ENCODE measurements at regions not wholly inside any gene's neighbourhood (a gene's known extent, or its start where the extent isn't known, plus 50 kb on each side); places are given as distances from the start of the nearest gene placed in this dataset.

GRCh38 chr14:82886670-82887069 lies 1353.0 kb upstream of the SEL1L start:
- DNase-seq (no peak), ATAC-seq (no peak)
- no peaks in the 10 kb centered on the region for H3K9me3 ChIP-seq
- intact Hi-C loops (cut with DNase I), result no loop called here
- no peak overlapping the region for H3K4me3 ChIP-seq
- no peaks in the 10 kb centered on the region for H3K36me3 ChIP-seq
- H3K4me1 ChIP-seq, result no peaks in the 10 kb centered on the region
- TF ChIP-seq CTCF (IDR thresholded peaks at IDR 0.05), result no peak
- no peaks in the 10 kb centered on the region for H3K27me3 ChIP-seq
- H3K27ac ChIP-seq, result no peak overlapping the region

- no peak overlapping the region for H3K4me3 ChIP-seq
- no peaks in the 10 kb centered on the region for H3K4me1 ChIP-seq
- H3K27me3 ChIP-seq, result no peaks in the 10 kb centered on the region
- DNase-seq, result no peak
- ATAC-seq, result no peak
- no peak for TF ChIP-seq CTCF (IDR thresholded peaks at IDR 0.05)
- H3K27ac ChIP-seq, result no peak overlapping the region
- no peaks in the 10 kb centered on the region for H3K36me3 ChIP-seq
- intact Hi-C loops (cut with DNase I), result no loop called here
- no peaks in the 10 kb centered on the region for H3K9me3 ChIP-seq
These were observed 1356.0 kb upstream of the SEL1L start for GRCh38 chr14:82889701-82890100.

GRCh38 chr14:82896476-82896875 lies 1362.8 kb upstream of the SEL1L start:
- Histone ChIP-seq H3K9me3 (no peaks in the 10 kb centered on the region), H3K27ac (no peak overlapping the region), H3K4me1 (no peaks in the 10 kb centered on the region), H3K36me3 (no peaks in the 10 kb centered on the region), H3K4me3 (no peak overlapping the region), H3K27me3 (no peaks in the 10 kb centered on the region)
- intact Hi-C loops (cut with DNase I), result no loop called here
- ATAC-seq (no peak), DNase-seq (no peak)
- TF ChIP-seq CTCF (IDR thresholded peaks at IDR 0.05), result no peak

- H3K27me3 ChIP-seq, result no peaks in the 10 kb centered on the region
- ATAC-seq (no peak), DNase-seq (no peak)
- H3K4me3 ChIP-seq, result no peak overlapping the region
- H3K36me3 ChIP-seq, result no peaks in the 10 kb centered on the region
- intact Hi-C loops (cut with DNase I), result no loop called here
- no peaks in the 10 kb centered on the region for H3K4me1 ChIP-seq
- no peaks in the 10 kb centered on the region for H3K9me3 ChIP-seq
- H3K27ac ChIP-seq, result no peak overlapping the region
- TF ChIP-seq CTCF (IDR thresholded peaks at IDR 0.05), result no peak
These were observed 1364.0 kb upstream of the SEL1L start for GRCh38 chr14:82897469-82898308.

- no peaks in the 10 kb centered on the region for H3K36me3 ChIP-seq
- ATAC-seq, result peak; percentile 54
- H3K4me3 ChIP-seq, result no peak overlapping the region
- no peak overlapping the region for H3K27ac ChIP-seq
- H3K4me1 ChIP-seq, result no peaks in the 10 kb centered on the region
- H3K9me3 ChIP-seq, result no peaks in the 10 kb centered on the region
- intact Hi-C loops (cut with DNase I), result no loop called here
- TF ChIP-seq CTCF (IDR thresholded peaks at IDR 0.05), result no peak
- no peak for DNase-seq
- H3K27me3 ChIP-seq, result no peaks in the 10 kb centered on the region
These were observed 1372.1 kb upstream of the SEL1L start for GRCh38 chr14:82905762-82906161.
